MCF 10A (cell line): ENCODE measurements at regions not wholly inside any gene's neighbourhood (a gene's known extent, or its start where the extent isn't known, plus 50 kb on each side); places are given as distances from the start of the nearest gene placed in this dataset.

ENCODE experiments used
- BruUV-seq: library from RNA; stranded (reverse); fragments of 400-500 nt; replicated peaks from 2 replicates; lab custom pipeline; 2021; lab: Mats Ljungman, UMichigan
- CTCF ChIA-PET: fragments of 300-600 bp; sonication (Branson Sonifier 250); formaldehyde crosslinking; extraction: SDS; loops from one replicate; lab custom pipeline; 2021; ENCODE audit warnings: antibody characterized with exemption, inconsistent platforms; lab: Yijun Ruan, JAX
- POLR2A ChIA-PET: fragments of 300-600, 350-650 bp; sonication (Branson Sonifier 250); formaldehyde crosslinking; extraction: SDS; loops from one replicate; lab custom pipeline; 2020; ENCODE audit warnings: antibody characterized with exemption, inconsistent platforms; lab: Yijun Ruan, JAX
- DNase-seq: peaks from one replicate; pipeline ENCODE4 v3.0.0-alpha.2; 2018; ENCODE audit not compliant: unreplicated experiment
- H3K27ac Mint-ChIP-seq: one replicate; pipeline ENCODE4 v1.8.0; 2022; ENCODE audit warnings: mild to moderate bottlenecking, low read depth, mixed read lengths; ENCODE audit not compliant: unreplicated experiment
- H3K27me3 Mint-ChIP-seq: one replicate; pipeline ENCODE4 v1.8.0; 2022; ENCODE audit warnings: mixed read lengths; ENCODE audit not compliant: insufficient read depth, unreplicated experiment
- H3K36me3 Mint-ChIP-seq: one replicate; pipeline ENCODE4 v1.8.0; 2022; ENCODE audit warnings: mild to moderate bottlenecking, moderate library complexity, mixed read lengths; ENCODE audit not compliant: insufficient read depth, unreplicated experiment
- H3K4me1 Mint-ChIP-seq: one replicate; pipeline ENCODE4 v1.8.0; 2022; ENCODE audit warnings: mixed read lengths; ENCODE audit not compliant: insufficient read depth, unreplicated experiment
- H3K4me3 Mint-ChIP-seq: one replicate; pipeline ENCODE4 v1.8.0; 2022; ENCODE audit warnings: mild to moderate bottlenecking, moderate library complexity, mixed read lengths; ENCODE audit not compliant: unreplicated experiment
- H3K9me3 Mint-ChIP-seq: one replicate; pipeline ENCODE4 v1.8.0; 2022; ENCODE audit warnings: mixed read lengths; ENCODE audit not compliant: unreplicated experiment
- CTCF ChIP-seq: fragments of 200-600 bp; IDR thresholded peaks from one replicate; pipeline ENCODE4 v1.8.0; 2022; ENCODE audit warnings: antibody characterized with exemption, mild to moderate bottlenecking; ENCODE audit not compliant: unreplicated experiment
- intact Hi-C: fragments of 100-400 bp; cut with micrococcal nuclease; formaldehyde crosslinking; loops from 2 replicates; pipeline ENCODE4 v1.14.1; 2022

GRCh38 chr9:13388157-13388556, 108.7 kb upstream of the MPDZ start:
- H3K9me3 Mint-ChIP-seq: peaks cover 29% of the 10 kb centered on the region
- CTCF ChIA-PET: no interaction called here
- DNase-seq: no peak

GRCh38 chr9:13387734-13388067, 108.2 kb upstream of the MPDZ start:
- CTCF ChIA-PET: no interaction called here
- Mint-ChIP-seq H3K4me3 (no peak overlapping the region), H3K27me3 (no peaks in the 10 kb centered on the region), H3K36me3 (no peaks in the 10 kb centered on the region), H3K9me3 (peaks cover 25% of the 10 kb centered on the region), H3K4me1 (no peaks in the 10 kb centered on the region), H3K27ac (no peak overlapping the region)
- POLR2A ChIA-PET: interaction anchor here (0.6 kb wide), 1 partner anchor 19 kb away, joined by 3 read pairs; no protein-coding TSS in a partner anchor
- intact Hi-C loops: no loop called here
- DNase-seq: no peak
- no peak for TF ChIP-seq CTCF
- BruUV-seq: no TSS peak

More at GRCh38 chr9:13388157-13388556, 108.7 kb upstream of the MPDZ start:
- no peak overlapping the region for H3K27ac Mint-ChIP-seq
- no peaks in the 10 kb centered on the region for H3K4me1 Mint-ChIP-seq
- intact Hi-C loops: no loop called here
- no peaks in the 10 kb centered on the region for H3K36me3 Mint-ChIP-seq
- TF ChIP-seq CTCF: no peak
- H3K27me3 Mint-ChIP-seq: no peaks in the 10 kb centered on the region
- no TSS peak for BruUV-seq
- POLR2A ChIA-PET: interaction anchor here (0.7 kb wide), 1 partner anchor 9 kb away, joined by 3 read pairs; no protein-coding TSS in a partner anchor
- no peak overlapping the region for H3K4me3 Mint-ChIP-seq

GRCh38 chr9:13386935-13387733, 107.6 kb upstream of the MPDZ start:
- ChIA-PET CTCF (no interaction called here), POLR2A (interaction anchor here (0.6 kb wide), 1 partner anchor 19 kb away, joined by 3 read pairs; no protein-coding TSS in a partner anchor)
- Mint-ChIP-seq H3K4me1 (no peaks in the 10 kb centered on the region), H3K4me3 (no peak overlapping the region), H3K27ac (no peak overlapping the region), H3K9me3 (peaks cover 23% of the 10 kb centered on the region), H3K36me3 (no peaks in the 10 kb centered on the region), H3K27me3 (no peaks in the 10 kb centered on the region)
- intact Hi-C loops: no loop called here
- TF ChIP-seq CTCF: no peak
- no peak for DNase-seq
- BruUV-seq: no TSS peak

GRCh38 chr9:13386316-13386715, 106.8 kb upstream of the MPDZ start:
- DNase-seq: no peak
- no peaks in the 10 kb centered on the region for H3K27me3 Mint-ChIP-seq
- H3K9me3 Mint-ChIP-seq: peaks cover 15% of the 10 kb centered on the region
- BruUV-seq: no TSS peak
- H3K27ac Mint-ChIP-seq: no peak overlapping the region
- intact Hi-C loops: no loop called here
- ChIA-PET CTCF (no interaction called here), POLR2A (no interaction called here)
- TF ChIP-seq CTCF: no peak
- H3K4me3 Mint-ChIP-seq: no peak overlapping the region
- no peaks in the 10 kb centered on the region for H3K36me3 Mint-ChIP-seq
- no peaks in the 10 kb centered on the region for H3K4me1 Mint-ChIP-seq
